ENCODE measurements at regions not wholly inside any gene's neighbourhood (a gene's known extent, or its start where the extent isn't known, plus 50 kb on each side); places are given as distances from the start of the nearest gene placed in this dataset.

DNA sequence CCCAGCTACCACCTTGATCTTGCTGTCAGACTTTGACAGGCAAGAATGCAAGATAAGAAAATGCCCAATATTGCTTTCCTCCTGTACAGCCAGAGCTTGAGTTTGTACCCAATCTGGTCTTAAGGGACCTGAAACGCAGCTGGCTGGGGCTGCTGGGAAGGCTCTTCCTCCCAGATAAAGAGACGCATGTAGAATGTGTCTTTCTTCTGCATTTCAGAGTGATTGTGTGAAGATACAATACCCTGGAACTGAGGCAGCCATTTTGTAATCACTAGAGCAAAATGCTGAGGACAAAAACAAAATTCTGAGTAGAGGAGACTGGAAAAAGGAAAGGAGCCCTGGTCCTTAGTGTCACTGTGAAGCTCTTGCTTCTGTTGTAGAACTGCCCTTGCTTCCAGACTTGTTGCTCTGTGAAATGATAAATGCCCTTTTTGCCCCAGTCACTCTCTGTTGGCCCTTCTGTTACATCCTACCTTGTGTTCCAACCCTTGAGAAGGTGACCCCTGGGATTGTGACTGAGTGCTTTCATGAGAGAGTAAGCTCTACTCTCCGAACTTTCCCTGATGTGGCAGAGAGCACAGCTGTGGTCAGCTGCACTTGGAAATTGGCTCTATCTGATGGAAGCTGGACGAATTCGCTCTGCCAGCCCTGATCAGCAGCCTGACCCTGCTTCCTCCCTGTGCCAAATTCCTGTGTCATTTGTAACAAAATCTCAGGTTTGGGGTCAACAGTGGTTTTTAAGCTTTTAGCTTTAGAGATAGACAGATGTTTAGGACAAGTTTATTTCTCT, 137.4 kb upstream of the RBMS1 start:
- peak in 4 of 51 donors; percentile 2 to 20 (median 13) for DNase-seq

DNA sequence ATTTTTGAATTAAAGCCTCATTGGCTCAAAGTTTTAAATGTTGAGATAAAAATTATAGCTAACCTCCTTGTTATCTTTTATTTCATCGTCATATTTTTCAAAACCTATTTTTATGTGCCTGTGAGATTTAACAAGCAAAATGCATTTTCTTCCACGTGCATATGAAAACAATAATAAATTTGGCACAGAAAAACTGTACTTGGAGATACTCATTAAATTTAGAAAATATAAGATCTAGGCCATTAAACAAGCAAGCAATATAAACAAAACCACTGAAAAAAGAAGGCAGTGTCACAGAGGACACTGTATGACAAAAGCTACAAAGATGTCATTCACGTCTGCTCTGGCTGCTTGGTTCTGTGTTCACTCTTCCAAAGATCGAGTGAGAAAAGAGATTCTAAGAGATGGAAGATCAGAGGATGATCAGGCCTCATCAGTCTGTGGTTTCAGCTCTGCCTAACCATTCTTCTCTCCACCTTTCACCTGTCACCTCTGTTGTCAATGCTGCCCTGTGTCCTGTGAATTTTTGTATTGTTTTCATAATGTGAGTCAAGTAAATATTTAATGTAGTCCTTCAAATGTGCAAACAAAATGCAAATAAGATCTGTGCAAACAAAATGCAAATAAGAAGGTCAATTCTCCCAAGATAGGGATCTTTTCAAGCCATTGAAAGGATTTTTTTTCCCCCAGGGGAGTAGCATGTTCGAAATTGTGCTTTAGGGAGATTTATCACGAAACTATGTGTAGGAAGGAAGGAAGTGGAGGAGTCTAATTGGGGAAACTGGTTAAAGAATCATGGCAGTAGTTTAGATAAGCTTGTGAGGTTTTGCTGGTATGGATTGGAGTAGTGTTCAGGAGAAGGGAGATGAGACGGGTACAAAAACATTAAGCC, 138.7 kb upstream of the RBMS1 start:
- no peak for DNase-seq

DNA sequence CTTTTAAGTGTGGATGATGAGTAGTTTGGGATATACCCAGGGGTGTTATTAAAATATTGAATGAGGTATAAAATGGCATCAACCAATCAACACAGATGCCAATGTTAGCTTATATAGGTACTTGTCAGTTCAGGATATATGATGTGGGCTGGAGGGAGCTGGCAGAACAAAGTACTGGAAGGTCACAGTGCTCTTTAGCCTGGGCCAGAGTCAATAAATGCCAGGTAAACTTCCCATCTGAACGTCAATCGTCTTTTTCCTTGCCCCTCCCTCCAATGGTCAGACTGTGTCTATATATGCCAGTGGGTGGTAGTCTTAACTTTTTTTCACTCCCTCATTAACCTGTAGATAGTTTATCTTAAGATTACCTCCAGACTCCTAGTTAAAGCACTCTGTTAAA, 140.8 kb upstream of the RBMS1 start:
- no peak for DNase-seq

DNA sequence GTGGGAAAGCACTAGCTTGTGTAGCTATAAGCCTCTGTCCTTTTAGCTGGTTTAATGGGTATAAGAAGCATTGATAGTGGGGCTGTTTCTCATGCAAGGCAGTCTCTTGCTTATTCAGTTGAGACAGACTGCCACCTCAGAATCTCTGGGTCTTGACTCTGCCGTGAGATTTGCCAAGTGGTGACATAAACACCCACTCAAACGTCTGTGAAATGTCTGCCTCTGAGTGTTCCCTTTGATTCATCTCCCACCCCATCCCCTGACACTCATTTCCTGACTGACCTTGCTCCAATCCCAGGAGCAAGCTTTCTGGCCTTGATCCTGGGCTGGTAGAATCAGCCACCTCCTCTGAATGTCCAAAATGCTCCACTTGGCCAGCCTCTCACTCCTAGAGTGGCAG, 141.9 kb upstream of the RBMS1 start:
- DNase-seq, result no peak

DNA sequence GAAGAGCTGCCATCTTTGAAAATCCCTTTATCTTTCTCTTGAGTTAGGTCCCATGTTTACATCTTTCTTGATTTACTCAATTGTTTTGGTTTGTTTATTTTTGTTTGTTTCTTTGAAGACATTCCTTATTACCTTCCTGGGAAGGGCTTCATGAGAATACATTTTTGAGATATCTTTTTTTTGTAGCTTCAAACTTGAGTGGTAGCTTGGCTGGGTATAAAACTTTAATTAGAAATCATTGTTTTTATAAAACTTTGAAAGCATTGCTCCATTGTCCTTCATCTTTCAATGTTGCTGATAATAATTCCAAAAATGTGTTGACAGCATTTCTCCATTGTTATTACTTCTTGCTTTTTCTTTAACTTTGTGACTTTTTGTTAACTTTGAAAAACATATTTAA, 145.9 kb upstream of the RBMS1 start:
- DNase-seq, result no peak

DNA sequence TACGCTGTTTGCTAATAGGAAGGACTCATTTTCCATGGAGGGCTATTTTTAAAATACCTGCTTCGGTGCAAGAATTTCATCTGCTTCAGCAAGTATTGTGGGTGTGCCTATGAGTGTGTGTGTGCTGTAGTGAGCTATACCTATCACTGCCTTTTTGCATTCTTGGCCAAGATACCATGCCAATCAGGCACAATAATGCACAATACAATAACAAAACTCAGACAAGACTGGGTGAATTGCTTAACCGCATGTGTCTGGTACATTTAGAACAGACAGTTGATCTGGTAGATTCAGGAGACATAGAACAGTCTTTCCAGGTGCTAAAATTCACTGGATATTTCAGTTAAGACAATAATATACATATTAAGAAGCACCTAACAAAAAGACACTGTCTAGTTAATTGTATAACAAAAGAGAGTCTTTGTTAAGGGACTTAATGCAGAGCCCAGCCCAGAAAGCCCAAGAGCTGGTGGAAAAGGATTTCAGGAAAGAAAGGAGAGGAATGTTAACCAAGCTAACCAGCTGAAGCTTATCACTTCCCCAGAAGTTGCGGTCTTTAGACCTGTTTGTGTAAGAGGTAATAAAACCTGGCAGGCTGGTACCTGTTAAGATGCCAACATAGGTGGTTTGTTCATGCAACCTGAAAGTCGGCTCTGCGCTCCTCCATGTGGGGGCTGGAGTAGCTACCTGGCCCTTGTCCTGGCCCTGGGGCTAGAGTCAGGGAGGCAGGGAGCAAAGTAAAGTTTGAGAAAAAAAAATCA, 153.3 kb upstream of the RBMS1 start:
- no peak for DNase-seq

DNA sequence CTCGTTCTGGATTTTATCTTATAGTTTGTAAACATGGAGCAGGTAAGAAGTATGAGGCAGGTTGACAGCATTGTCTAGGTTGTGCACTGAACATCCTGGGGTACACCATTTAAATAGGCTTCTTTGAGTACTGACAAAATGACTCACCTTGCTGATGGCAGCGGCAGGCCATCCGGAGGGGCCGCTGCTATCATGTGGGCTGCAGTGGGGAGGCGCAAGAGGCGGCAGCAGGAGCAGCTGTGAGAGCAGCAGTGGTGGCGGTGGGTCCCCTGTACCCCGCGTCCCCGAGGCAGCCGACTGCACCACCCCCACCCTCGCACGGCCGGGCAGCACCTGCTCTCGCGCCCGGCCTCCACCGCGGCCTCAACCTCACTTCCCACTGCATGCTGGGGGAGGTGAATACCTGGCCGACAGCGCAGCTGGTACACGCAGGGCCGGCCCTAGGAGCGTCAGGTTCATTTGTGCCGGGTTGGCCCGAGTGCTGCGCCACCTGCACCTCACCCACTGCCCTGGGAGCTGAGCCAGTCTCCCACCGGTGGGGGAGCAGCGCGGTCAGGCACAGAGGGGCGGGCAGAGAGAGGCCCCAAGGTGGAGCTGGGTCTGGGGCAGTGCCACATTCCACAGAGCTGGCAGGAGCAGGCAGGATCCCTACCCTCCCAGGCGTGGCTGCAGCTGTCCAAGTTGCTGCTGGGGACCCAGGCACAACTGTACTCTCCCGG, 154.5 kb upstream of the RBMS1 start:
- no peak for DNase-seq

DNA sequence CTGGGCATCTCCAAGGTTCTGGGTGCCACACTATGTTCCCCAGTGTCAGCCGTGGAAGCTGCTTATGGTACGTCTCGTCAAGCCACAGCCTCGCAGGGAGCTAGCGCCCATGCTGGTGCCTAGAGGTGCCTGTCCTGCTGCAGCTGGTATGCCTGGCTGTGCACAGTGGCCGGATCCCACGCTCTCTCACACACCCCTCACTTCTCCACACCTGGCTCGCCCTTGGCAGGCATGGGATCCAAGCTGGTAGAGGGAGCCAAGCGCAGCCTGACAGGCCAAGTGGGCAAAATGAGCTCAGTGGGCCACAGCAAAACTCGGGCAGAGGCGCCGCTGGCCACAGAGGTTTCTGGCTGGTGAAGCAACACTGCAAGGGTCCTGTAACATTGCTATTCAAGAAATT, 156.1 kb upstream of the RBMS1 start:
- no peak for DNase-seq

DNA sequence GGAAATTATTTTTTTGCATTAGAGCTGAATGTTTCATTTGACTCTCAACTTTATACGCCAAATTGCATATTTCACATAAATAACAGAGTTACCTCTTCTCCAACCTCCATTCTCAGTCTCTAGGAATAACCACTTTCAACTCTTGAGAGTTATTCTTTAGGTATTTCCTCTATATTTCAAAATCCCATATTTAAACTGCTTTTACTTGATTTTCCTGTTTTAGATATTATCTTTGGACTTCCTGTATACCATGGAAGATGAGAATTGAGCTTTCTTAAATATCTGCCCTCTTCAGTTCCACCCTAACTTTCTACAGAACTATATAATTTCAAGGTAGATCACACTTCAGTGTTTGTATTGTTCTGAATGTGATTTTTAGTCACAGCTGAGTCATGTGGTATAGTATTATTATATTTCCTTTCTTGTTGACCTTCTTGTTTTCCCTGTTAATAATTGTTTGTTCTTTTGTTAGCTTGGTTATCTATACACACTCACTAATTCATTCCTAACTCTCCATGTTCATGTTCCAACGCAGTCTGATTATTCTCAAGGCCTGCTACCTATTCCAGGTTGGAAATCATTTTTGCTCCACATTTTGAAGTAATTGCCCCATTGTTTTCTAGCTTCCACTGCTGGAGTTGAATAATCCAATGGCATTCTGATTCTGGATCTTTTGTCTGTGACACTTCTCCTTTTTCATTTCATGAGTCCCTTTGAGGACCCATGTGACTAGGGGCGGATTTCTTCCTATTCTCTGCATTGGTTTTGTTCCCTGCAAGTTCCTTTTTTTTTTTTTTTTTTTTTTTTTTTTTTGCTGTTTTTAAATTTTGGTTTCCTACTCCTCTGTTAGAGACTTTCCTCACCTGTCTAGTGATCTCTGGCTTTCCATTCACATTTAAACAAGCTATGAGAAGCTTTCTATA, 156.8 kb upstream of the RBMS1 start:
- DNase-seq, result no peak

DNA sequence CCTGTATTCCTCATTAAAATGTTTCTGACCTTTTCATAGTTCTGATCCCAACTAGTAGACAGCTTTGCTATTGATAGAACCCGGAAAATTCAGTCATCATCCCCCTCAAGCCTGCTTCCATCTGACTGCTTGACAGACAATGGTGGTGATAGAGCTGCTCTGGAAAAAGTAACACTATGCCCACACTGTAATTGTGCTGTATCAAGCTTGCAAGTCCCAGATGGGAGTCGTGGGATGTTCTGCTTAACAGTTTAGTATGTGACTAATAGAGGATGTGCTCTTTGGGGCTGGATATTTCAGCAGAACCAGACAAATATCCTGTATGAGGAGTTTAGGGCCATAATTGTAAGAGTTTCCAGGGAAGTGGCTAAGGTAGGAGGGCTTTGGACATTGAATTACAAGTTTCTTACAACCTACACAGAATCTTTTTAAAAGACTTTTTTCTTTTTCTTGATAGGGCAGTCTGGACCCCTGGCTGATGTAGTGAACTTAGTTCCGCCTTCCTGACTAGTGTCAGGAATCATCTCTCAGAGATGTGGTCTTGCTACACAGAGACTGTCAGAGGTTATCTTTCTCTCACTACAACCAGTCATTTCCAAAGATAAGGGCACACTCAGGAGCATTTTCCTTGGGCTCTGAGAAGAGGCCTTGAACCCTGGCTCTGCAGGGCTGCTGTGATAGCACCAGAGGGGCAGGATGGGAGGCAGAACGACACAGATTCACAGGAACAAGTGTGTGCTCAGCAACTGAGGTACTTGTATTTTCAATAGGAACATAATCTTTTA, 158.0 kb upstream of the RBMS1 start:
- peak in 2 of 51 donors; percentile 10 to 12 for DNase-seq

DNA sequence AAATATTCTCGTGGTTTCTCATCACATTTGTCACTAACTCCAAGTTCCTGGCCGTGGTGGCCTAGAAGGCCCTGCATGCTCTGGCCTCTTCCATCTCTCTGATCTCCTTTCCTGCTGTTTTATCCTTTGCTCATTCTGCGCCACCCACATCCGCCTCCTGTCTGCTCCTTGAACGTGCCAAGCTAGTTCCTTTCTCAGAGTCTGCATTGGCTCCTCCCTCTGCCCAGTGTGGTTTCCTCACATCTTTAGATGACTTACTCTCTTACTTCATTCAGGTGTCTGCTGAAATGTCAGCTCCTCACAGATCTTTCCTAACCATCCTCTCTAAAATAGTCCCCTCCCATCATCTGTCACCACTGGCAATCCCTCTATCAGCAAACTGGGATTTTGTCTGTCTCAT, 158.6 kb upstream of the RBMS1 start:
- no peak for DNase-seq

DNA sequence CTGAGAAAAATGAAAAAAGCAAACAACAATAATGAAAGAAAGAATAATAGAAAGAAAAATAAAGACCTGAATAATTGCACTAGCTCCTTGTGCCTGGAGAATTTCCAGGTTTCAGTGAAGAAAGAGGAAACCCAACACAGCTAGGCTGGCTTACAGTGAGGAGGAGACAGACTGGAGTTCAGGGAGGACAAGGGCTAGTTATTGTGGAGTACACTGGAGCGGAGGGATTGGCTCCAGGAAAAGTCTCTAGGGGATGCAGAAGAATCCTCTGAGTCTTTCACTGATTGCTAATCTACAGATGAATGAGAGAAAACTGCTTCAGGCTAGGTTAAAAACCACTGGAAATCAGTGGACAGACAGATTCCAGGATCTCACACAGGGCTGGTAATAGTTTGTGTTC, 163.6 kb upstream of the RBMS1 start:
- no peak for DNase-seq

DNA sequence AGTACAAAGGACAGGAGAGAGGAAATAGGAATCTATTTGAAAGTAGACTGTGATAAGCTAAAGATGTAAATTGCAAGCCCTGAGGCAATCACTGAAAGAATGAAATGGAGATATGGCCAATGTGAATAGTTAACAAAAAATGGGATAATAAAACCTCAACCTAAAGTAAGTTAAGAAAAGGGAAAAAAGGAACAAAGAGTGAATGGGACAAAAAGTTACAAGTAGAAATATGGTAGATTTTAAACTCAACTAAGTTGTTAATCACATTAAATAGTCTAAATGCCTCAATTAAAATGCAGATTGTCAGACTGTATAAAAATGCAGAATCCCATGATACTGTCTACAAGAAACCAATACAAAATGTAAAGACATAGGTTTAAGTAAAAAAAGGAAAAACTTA, 165.2 kb upstream of the RBMS1 start:
- DNase-seq, result no peak

DNA sequence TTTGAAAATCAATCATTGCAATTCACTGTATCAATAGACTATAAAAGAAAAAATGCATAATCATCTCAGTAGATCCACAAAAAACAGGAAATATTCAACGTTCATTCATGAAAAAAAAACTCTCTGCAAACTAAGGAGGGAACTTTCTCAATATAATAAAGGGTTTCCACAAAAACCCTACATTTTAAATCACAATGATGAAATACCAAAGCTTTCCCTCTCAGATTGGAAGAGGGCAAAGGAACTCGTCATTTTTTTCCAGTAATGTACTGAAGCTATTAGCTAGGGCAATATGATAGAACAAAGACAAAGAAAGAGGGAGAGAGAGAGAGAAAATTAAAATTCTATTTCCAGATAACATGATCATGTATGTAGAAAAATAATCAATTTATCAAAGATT, 167.1 kb upstream of the RBMS1 start:
- DNase-seq, result no peak

DNA sequence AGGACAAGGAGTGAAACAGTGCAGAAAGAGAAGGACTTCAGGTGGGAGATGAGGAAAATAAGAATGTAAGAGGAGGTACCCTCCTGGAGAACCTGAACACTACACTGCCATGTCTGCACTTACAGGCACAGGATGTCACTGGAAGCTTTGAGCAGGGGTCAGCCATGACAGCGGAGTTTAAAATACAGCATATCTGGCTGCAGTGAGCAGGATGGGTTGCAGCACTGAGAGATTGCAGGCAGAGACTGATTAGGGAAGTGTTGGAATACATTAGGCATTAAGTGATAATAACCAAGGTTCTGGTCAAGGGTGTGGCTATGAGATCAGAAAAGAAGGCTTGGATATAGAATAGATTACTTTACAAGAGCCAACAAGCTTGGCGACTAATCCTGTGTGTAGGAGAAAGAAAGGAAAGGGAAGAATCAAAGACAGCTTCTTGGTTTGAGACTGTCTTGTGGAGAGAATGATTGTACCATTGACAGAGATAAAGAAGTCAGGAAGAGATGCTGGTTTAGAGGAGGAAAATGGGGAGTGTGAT, 171.1 kb upstream of the RBMS1 start:
- no peak for DNase-seq

DNA sequence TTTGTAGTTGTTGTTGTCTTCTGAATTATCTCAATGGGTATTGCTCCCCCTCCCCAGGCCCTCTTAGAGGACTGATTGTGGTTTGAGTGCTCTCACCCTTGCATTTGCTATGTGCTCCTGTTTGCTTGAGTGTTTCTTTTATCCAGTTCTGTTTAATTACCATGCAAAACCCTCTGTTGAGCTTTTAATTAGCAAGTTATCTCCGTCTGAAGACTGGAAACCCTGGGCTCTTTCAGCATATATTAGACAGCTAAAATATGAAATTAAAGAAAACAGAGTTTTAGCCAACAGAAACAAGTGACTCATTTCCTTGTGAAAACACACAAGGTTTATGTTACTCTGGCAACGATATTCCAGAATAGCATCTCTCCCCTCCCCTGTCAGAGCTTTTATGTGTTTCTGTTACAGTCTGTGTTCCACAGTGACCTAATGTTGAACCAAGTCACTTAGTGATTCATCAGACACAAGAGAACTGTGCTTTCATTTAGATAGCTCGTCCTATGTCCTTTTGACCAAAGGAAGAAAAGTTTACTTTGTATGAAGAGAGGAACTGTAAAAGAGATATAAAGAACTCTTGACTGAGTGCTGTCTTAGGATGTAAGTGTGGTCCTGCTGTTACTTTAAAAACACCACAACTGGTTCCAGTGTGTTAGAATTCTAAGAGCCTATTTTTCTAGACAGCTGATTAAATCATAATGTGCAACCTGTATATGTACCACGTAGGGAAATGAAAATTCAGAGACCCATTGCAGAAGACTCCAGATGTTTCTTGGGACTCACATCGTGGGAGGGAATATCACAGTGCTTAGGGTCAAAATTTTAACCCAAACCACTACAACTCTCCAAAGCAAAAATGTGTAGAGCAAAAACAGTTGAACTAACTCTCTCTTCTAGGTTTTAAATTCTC, 172.8 kb upstream of the RBMS1 start:
- DNase-seq, result no peak

DNA sequence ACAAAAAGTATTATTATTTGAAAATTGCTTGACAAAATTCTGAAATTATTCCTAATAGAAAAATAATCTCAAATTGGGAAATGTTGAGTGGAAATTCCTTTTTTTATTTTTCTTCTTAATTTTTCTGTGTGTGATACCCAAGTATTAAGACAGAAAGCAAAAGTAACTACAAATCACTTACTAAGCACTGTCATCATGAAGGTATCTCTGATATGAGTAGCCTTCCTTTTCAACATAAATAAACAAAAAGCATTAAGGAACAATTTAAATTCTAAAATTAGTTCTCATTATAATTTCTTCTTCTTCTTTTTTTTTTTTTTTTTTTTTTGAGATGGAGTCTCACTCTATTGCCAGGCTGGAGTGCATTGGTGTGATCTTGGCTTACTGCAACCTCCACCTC, 174.2 kb upstream of the RBMS1 start:
- DNase-seq, result no peak

DNA sequence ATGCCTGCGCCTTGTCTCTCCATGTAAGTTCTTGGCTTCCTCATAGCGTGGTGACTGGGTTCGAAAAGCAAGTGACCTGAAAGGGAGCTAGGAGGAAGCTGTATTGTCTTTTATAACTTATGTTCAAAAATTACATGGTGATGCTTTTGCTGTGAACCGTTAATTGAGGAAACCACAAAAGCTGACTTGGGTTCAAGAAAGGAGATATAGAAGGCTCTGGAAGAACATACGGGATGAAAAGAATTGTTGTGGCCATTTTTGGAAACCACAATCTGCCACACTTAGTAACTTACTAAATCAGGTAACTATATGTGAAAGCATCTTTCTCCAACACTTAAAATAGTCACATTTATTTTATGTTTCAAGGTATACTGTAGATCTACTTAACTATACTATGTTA, 177.0 kb upstream of the RBMS1 start:
- DNase-seq, result no peak

All from hypothalamus (tissue), 51 donors.